Activated CD4-positive, alpha-beta T cell treated with anti-CD3 and anti-CD28 coated beads, Interleukin-10, Interleukin-2, amounts not matched to agents 100 ng/mL and 50 ng/mL, durations not matched to agents 16 hours and 8 hours (primary cell): ENCODE measurements at regions not wholly inside any gene's neighbourhood (a gene's known extent, or its start where the extent isn't known, plus 50 kb on each side); places are given as distances from the start of the nearest gene placed in this dataset.
A peak's percentile ranks its signal among the peaks of the same experiment; 100 is the strongest.
"Not testable (repeated sequence)": the region's sequence is repeated elsewhere in the genome, so short reads cannot be mapped to it uniquely, and the experiment has no call there.

Experiments used
- DNase-seq: peaks from one replicate; pipeline ENCODE4 v3.0.0-alpha.2; 2020

GRCh38 chr16:29177888-29178726 is 193.3 kb downstream of the LAT start:
- DNase-seq, result not testable (repeated sequence)

- DNase-seq, result not testable (repeated sequence)
Observed at GRCh38 chr16:29177203-29177887, 192.5 kb downstream of the LAT start.

DNA sequence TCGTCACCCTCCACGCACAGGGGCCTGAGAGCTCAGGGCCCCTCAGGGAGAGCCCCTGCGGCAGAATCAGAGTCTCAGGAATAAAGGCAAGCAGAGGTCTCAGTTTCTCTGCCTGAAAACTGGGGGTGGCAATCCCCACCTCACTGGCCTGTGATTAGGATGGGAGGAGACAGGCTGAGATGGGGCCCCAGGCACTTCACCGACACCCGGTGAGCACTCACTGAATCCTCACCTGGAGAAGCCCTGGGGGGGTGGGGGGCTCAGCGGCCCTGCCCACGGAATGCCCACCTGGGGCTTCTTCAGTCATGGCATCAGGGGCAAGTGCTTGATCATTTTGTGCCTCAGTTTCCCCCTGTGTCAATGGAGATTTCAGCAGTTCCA is 192.0 kb downstream of the LAT start:
- not testable (repeated sequence) for DNase-seq

GRCh38 chr16:29176154-29176470 is 191.3 kb downstream of the LAT start:
- not testable (repeated sequence) for DNase-seq

DNA sequence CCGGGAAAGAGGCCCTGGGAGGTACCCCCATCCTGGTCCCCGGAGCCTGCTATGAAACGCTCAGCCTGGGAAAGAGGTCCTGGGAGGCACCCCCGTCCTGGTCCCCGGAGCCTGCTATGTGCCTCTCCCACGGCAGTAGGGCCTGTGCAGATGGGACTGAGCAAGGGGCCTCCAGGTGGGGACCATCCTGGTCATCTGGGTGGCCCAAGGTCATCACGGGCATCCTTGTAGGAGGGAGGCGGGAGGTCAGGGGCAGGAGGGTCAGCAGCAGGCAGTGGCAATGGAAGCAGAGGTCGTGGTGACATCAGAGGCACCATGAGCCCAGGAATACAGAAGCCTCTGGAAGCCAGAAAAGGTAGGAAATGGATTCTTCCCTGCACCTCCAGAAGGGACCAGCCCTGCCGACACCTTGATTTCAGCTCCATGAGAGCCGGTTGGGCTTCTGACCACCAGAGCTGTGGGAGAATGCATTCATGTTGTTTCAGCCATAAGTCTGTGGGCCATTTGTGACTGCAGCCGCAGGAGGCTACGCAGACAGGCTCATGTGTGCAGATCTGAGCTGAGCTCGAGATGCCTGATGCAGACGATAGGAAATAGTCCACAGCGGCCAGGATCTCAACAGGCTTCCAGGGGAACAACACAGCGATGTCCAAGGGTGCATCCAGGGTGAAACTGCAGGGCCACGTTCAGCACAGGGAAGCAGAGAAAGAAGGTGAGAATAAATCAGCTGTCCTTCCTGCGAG is 190.7 kb downstream of the LAT start:
- not testable (repeated sequence) for DNase-seq

GRCh38 chr16:29173371-29174305 is 188.8 kb downstream of the LAT start:
- DNase-seq, result not testable (repeated sequence)

- not testable (repeated sequence) for DNase-seq
Observed at GRCh38 chr16:29172098-29172724, 187.4 kb downstream of the LAT start.

- not testable (repeated sequence) for DNase-seq
Observed at GRCh38 chr16:29171296-29171695, 186.4 kb downstream of the LAT start.

GRCh38 chr16:29170393-29171119 is 185.7 kb downstream of the LAT start:
- not testable (repeated sequence) for DNase-seq

DNA sequence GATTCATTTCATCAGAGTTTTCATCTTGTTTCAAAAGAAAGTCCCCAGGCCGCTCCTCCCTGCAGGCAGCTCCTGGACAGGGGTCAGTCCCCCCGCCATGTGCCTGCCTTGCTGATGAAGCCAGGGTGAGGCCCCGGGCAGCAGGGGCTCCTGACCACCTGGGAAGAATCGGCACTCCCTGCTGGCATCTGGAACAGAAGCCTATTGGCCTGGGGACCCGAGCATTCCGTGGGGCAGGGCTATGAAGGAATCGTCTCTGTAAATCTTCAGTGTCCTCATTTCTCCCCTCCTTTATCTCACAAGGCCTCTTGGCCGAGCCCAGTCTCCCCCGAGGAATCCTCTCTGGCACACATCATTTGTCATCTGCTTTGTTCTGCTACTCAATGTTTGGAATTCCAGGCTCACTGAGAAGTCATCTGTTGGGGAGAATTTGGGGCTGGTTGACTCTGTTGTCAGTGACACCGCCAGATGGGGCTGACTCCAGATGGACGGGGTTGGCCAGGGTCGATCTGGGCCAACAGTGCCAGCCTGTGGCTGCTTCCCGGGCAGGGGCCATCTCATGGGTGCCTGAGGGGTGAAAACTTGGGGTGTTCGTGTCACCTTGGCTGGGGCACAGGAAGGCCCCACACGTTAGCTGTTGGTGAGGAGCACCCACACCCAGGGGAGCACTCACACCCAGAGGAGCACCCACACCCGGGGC is 184.6 kb downstream of the LAT start:
- DNase-seq, result not testable (repeated sequence)

DNA sequence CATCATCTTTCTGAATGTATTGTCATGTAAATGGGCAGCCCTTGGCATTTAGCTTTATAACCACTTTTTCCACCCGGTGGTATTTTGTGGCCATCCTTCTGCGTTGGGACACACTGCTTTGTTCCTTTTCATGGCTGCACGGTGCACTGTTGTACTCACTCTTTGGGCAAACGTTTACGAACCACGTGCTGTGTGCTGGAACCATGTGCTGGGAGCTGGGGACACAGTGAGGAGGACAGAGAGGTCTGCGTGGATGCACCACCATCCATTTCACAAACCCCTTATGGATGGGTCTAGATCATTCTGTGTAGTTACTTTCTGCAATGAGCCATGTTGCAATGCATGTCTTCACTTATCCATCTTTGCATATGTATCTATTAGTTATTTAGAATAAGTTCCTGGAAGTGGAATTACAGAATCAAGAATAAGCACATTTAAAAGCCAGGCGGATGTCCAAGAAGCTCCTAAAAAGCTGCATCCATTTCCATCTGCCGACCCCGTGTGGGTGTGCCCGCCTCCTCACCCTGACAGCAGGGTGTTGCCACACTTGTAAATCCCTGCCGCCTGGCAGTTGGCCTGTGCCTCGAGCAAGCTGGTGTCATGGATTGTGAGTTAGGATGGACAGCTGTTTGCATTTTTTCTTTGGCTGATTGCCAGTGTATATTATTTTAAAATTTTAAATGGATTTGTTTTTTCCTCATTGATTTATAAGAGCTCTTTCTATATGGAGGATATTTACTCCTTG is 183.8 kb downstream of the LAT start:
- not testable (repeated sequence) for DNase-seq

DNA sequence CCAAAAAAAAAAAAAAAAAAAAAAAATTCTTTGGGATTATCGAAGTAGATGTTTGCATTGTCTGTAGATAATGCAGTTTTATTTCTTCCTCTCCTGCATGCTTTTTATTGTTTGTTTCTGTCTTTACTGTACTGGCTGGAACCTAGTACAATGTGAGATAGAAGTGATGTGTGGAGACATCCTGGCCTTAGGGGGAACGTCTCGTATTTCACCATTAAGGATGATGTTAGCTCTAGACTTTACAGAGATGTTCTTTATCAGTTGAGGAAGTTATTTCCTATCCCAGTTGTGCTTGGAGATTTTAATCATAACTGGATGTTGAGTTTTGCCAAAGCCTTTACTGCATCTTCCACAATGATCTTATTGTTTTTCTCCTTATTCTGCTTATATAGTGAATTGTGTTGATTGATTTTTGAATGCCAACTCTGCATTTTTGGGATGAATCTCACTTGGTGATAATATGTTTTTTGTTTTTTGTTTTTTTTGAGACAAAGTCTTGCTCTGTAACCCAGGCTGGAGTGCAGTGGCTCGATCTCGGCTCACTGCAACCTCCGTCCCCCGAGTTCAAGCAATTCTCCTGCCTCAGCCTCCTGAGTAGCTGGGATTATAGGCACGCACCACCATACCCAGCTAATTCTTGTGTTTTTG is 179.7 kb downstream of the LAT start:
- not testable (repeated sequence) for DNase-seq

DNA sequence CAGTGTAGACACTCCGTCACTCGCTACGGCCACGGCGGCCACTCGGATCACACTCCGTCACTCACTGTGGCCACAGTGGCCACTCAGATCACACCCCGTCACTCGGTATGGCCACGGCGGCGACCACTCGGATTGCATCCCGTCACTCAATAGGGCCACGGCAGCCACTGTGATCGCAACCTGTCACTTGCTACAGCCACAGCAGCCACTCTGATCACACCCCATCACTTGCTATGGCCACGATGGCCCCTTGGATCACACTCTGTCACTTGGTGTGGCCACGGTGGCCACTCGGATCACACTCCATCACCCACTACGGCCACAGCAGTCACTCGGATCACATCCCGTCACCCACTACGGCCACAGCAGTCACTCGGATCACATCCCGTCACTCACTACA is 175.3 kb downstream of the LAT start:
- DNase-seq, result not testable (repeated sequence)

GRCh38 chr16:29159603-29160002 is 174.8 kb downstream of the LAT start:
- not testable (repeated sequence) for DNase-seq

DNA sequence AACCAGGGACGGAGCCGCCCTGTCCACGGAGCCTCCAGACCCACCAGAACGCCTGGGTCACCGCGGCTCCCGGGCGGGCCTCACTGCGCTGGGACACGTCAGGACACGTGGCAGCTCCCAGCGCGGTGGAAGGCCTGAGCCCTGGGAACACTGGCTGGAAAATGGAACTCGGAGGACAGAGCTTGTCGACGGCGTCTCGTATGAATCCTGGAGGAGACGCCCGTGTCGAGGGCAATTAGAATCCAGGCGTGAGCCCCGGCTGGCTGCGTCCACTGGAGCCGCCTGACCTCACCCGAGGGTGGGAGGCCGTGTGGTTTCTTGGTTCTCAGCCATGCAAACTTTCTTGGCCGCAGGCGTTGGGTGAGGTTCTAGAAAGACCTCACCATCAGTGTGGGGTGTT is 173.9 kb downstream of the LAT start:
- DNase-seq, result no peak

DNA sequence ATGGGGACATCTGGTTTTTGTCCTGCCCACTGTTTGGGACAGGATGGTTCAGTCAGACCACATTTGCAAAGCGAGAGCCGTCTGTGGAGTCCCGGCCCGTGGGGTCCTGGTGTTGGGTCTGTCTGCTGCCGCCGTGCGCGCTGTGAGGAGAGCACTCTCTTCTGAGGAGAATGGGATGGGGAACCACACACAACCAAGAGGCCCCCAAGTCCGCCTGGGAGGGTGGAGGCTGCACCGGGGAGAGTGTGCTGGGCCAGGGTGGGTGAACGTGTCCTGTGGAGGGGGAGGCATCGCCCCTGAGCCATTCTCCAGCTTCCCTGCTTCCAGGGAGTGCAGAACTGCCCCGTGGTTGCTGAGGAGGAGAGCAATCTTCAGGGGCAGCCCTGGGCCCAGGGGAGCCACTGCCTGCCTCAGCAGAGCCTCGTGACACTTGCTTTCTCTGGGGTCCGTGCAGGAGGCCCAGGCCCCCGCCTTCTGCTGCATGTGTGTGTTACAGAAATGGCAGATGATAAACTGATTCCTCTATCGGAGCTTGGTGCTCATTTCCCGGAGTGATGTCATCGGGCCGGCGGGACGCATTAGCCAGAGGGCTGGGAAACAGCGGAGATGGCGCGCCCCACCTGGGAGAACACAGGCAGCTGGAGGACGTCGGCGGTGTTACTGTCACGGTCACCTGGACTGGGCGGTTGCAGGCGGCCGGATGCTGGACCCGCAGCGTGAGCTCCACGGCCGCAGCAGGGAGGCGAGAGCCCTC is 173.4 kb downstream of the LAT start:
- not testable (repeated sequence) for DNase-seq

DNA sequence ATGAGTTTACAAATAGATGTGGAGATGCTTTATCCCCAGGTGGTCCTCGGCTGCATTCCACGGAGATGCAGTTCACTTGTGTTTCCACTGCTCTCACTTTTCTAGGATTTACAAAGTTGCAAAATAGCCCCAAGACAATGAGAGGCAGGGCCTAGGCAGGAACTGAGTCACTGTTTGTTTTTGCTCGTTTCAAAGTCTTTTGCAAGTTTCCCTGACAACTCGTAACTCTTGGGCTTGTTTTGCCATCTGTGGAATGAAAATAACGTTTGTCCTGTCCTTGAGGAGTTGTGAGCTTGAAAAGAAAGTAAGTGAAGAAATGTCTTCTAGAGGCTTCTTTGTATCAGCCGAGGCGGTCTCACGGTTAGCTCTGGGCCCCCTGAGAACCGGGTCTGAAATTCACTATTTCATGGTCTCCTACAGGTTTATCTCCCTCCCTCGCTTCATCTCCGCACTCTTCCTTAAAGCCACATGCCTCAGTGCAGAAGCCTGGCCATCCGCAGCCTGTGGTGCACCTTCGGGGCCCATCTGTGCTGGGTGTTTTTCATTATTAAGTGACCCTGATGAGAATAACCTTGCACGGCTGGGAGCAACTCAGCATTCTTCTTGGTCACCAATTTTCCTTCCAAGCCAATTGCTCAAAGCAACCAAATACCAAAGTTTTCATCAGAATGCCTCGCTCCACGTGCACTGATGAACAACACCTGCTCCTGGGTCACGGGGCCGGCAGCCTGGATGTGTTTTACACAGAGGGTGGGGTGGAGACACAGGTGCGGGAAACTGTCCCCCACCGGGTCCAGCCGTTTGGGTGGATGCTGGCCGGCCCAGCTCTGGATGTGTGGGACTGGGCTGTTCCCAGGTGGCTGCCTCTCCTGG is 172.4 kb downstream of the LAT start:
- DNase-seq, result peak; percentile 34
